BLaER1 (cell line): ENCODE measurements at regions not wholly inside any gene's neighbourhood (a gene's known extent, or its start where the extent isn't known, plus 50 kb on each side); places are given as distances from the start of the nearest gene placed in this dataset.

Experiments used
- H3K27ac ChIP-seq: shearing (Covaris generic); formaldehyde crosslinking; 2 replicates; pipeline ENCODE4 v1.8.1; 2022
- H3K27me3 ChIP-seq: shearing (Covaris generic); formaldehyde crosslinking; 2 replicates; pipeline ENCODE4 v1.8.1; 2022
- H3K36me3 ChIP-seq: shearing (Covaris generic); formaldehyde crosslinking; 2 replicates; pipeline ENCODE4 v1.8.1; 2022
- H3K4me1 ChIP-seq: shearing (Covaris generic); formaldehyde crosslinking; 2 replicates; pipeline ENCODE4 v1.8.1; 2022
- H3K4me2 ChIP-seq: shearing (Covaris generic); formaldehyde crosslinking; 2 replicates; pipeline ENCODE4 v1.8.1; 2022
- H3K4me3 ChIP-seq: shearing (Covaris generic); formaldehyde crosslinking; 2 replicates; pipeline ENCODE4 v1.8.1; 2022
- H3K9ac ChIP-seq: shearing (Covaris generic); formaldehyde crosslinking; 2 replicates; pipeline ENCODE4 v1.8.1; 2022
- H3K9me3 ChIP-seq: shearing (Covaris generic); formaldehyde crosslinking; 2 replicates; pipeline ENCODE4 v1.8.1; 2022
- H4K20me1 ChIP-seq: shearing (Covaris generic); formaldehyde crosslinking; 2 replicates; pipeline ENCODE4 v1.8.1; 2022
- Cebpa-rat ChIP-seq: shearing (Covaris generic); IDR thresholded peaks from 2 replicates; pipeline ENCODE4 v1.8.1; 2022

GRCh38 chr2:104405623-104406022 is 448.3 kb upstream of the POU3F3 start:
- H3K9ac ChIP-seq, result no peak overlapping the region
- H3K4me3 ChIP-seq, result no peak overlapping the region
- no peaks in the 10 kb centered on the region for H3K27me3 ChIP-seq
- H3K4me1 ChIP-seq, result no peaks in the 10 kb centered on the region
- H3K4me2 ChIP-seq, result no peak overlapping the region
- no peaks in the 10 kb centered on the region for H4K20me1 ChIP-seq
- H3K36me3 ChIP-seq, result no peaks in the 10 kb centered on the region
- no peaks in the 10 kb centered on the region for H3K9me3 ChIP-seq
- no peak for TF ChIP-seq Cebpa-rat
- no peak overlapping the region for H3K27ac ChIP-seq

- no peaks in the 10 kb centered on the region for H3K4me1 ChIP-seq
- H3K4me3 ChIP-seq, result no peak overlapping the region
- H3K4me2 ChIP-seq, result no peak overlapping the region
- H3K9ac ChIP-seq, result no peak overlapping the region
- H4K20me1 ChIP-seq, result no peaks in the 10 kb centered on the region
- no peaks in the 10 kb centered on the region for H3K36me3 ChIP-seq
- H3K27ac ChIP-seq, result no peak overlapping the region
- no peaks in the 10 kb centered on the region for H3K27me3 ChIP-seq
- TF ChIP-seq Cebpa-rat, result no peak
- H3K9me3 ChIP-seq, result no peaks in the 10 kb centered on the region
Observed at GRCh38 chr2:104406261-104406726, 447.6 kb upstream of the POU3F3 start.

GRCh38 chr2:104407641-104408040 is 446.3 kb upstream of the POU3F3 start:
- no peak overlapping the region for H3K4me2 ChIP-seq
- TF ChIP-seq Cebpa-rat, result no peak
- no peak overlapping the region for H3K4me3 ChIP-seq
- H3K4me1 ChIP-seq, result no peaks in the 10 kb centered on the region
- no peaks in the 10 kb centered on the region for H3K9me3 ChIP-seq
- H3K9ac ChIP-seq, result no peak overlapping the region
- H4K20me1 ChIP-seq, result no peaks in the 10 kb centered on the region
- no peaks in the 10 kb centered on the region for H3K27me3 ChIP-seq
- no peaks in the 10 kb centered on the region for H3K36me3 ChIP-seq
- no peak overlapping the region for H3K27ac ChIP-seq

GRCh38 chr2:104408266-104408665 is 445.6 kb upstream of the POU3F3 start:
- Histone ChIP-seq H3K4me2 (no peak overlapping the region), H4K20me1 (no peaks in the 10 kb centered on the region), H3K27me3 (no peaks in the 10 kb centered on the region), H3K27ac (no peak overlapping the region), H3K9ac (no peak overlapping the region), H3K4me3 (no peak overlapping the region), H3K36me3 (no peaks in the 10 kb centered on the region), H3K4me1 (no peaks in the 10 kb centered on the region), H3K9me3 (no peaks in the 10 kb centered on the region)
- TF ChIP-seq Cebpa-rat, result no peak

GRCh38 chr2:104410136-104410535 is 443.8 kb upstream of the POU3F3 start:
- Histone ChIP-seq H3K4me1 (no peaks in the 10 kb centered on the region), H4K20me1 (no peaks in the 10 kb centered on the region), H3K27me3 (no peaks in the 10 kb centered on the region), H3K36me3 (no peaks in the 10 kb centered on the region), H3K9me3 (no peaks in the 10 kb centered on the region), H3K27ac (no peak overlapping the region), H3K4me3 (no peak overlapping the region), H3K9ac (no peak overlapping the region), H3K4me2 (no peak overlapping the region)
- TF ChIP-seq Cebpa-rat, result no peak

- no peak for TF ChIP-seq Cebpa-rat
- Histone ChIP-seq H3K4me1 (no peaks in the 10 kb centered on the region), H3K36me3 (no peaks in the 10 kb centered on the region), H3K27ac (no peak overlapping the region), H3K9me3 (no peaks in the 10 kb centered on the region), H4K20me1 (no peaks in the 10 kb centered on the region), H3K27me3 (no peaks in the 10 kb centered on the region), H3K4me2 (no peak overlapping the region), H3K4me3 (no peak overlapping the region), H3K9ac (no peak overlapping the region)
Observed at GRCh38 chr2:104412384-104412783, 441.5 kb upstream of the POU3F3 start.

- no peaks in the 10 kb centered on the region for H3K27me3 ChIP-seq
- H3K9ac ChIP-seq, result no peak overlapping the region
- H3K4me1 ChIP-seq, result no peaks in the 10 kb centered on the region
- H3K9me3 ChIP-seq, result no peaks in the 10 kb centered on the region
- TF ChIP-seq Cebpa-rat, result no peak
- H3K4me2 ChIP-seq, result no peak overlapping the region
- H3K4me3 ChIP-seq, result no peak overlapping the region
- H4K20me1 ChIP-seq, result no peaks in the 10 kb centered on the region
- H3K36me3 ChIP-seq, result no peaks in the 10 kb centered on the region
- no peak overlapping the region for H3K27ac ChIP-seq
Observed at GRCh38 chr2:104413890-104414289, 440.0 kb upstream of the POU3F3 start.

GRCh38 chr2:104415284-104415683 is 438.6 kb upstream of the POU3F3 start:
- no peak for TF ChIP-seq Cebpa-rat
- H3K9ac ChIP-seq, result no peak overlapping the region
- H3K4me2 ChIP-seq, result no peak overlapping the region
- H3K27me3 ChIP-seq, result no peaks in the 10 kb centered on the region
- H3K4me1 ChIP-seq, result no peaks in the 10 kb centered on the region
- no peaks in the 10 kb centered on the region for H3K9me3 ChIP-seq
- H3K4me3 ChIP-seq, result no peak overlapping the region
- no peaks in the 10 kb centered on the region for H4K20me1 ChIP-seq
- no peak overlapping the region for H3K27ac ChIP-seq
- H3K36me3 ChIP-seq, result no peaks in the 10 kb centered on the region

GRCh38 chr2:104416339-104417000 is 437.4 kb upstream of the POU3F3 start:
- Histone ChIP-seq H3K4me3 (no peak overlapping the region), H3K27ac (no peak overlapping the region), H3K4me1 (no peaks in the 10 kb centered on the region), H3K9me3 (no peaks in the 10 kb centered on the region), H3K36me3 (no peaks in the 10 kb centered on the region), H3K27me3 (no peaks in the 10 kb centered on the region), H3K9ac (no peak overlapping the region), H3K4me2 (no peak overlapping the region), H4K20me1 (no peaks in the 10 kb centered on the region)
- no peak for TF ChIP-seq Cebpa-rat

GRCh38 chr2:104420420-104420819 is 433.5 kb upstream of the POU3F3 start:
- Histone ChIP-seq H3K27me3 (no peaks in the 10 kb centered on the region), H3K9ac (no peak overlapping the region), H4K20me1 (no peaks in the 10 kb centered on the region), H3K27ac (no peak overlapping the region), H3K4me2 (no peak overlapping the region), H3K36me3 (no peaks in the 10 kb centered on the region), H3K9me3 (no peaks in the 10 kb centered on the region), H3K4me1 (no peaks in the 10 kb centered on the region), H3K4me3 (no peak overlapping the region)
- TF ChIP-seq Cebpa-rat, result no peak

- H3K9me3 ChIP-seq, result no peaks in the 10 kb centered on the region
- H3K4me2 ChIP-seq, result no peak overlapping the region
Observed at GRCh38 chr2:104420953-104421352, 433.0 kb upstream of the POU3F3 start.

More at GRCh38 chr2:104420953-104421352, 433.0 kb upstream of the POU3F3 start:
- Histone ChIP-seq H4K20me1 (no peaks in the 10 kb centered on the region), H3K27ac (no peak overlapping the region), H3K4me3 (no peak overlapping the region), H3K9ac (no peak overlapping the region), H3K36me3 (no peaks in the 10 kb centered on the region), H3K27me3 (no peaks in the 10 kb centered on the region), H3K4me1 (no peaks in the 10 kb centered on the region)
- no peak for TF ChIP-seq Cebpa-rat
